Esophagus muscularis mucosa (tissue), 3 donors: ENCODE measurements at regions not wholly inside any gene's neighbourhood (a gene's known extent, or its start where the extent isn't known, plus 50 kb on each side); places are given as distances from the start of the nearest gene placed in this dataset.

ENCODE experiments used
- CTCF ChIP-seq, 3 experiments: fragments of 200-600 bp in 2 of 3; fragments of 450-650 bp in 1 of 3; sonication (generic) in 2 of 3; IDR thresholded peaks; one replicate each; pipeline ENCODE4 v1.5.1; 2017 to 2019; ENCODE audit warnings: antibody characterized with exemption in 3 of 3, mild to moderate bottlenecking in 2 of 3, moderate library complexity in 1 of 3
- POLR2A ChIP-seq: fragments of 450-650 bp; IDR thresholded peaks from one replicate; pipeline ENCODE4 v1.6.1; 2017; ENCODE audit warnings: antibody characterized with exemption, moderate library complexity, mild to moderate bottlenecking, low read depth
- POLR2AphosphoS5 ChIP-seq, 2 donors: sonication (generic); formaldehyde crosslinking; IDR thresholded peaks; one replicate each; pipeline ENCODE4 v1.6.1; 2017; ENCODE audit warnings: antibody characterized with exemption in 2 of 2

- TF ChIP-seq CTCF (IDR thresholded peaks at IDR 0.05) (no peak), POLR2A (no peak), POLR2AphosphoS5 (IDR thresholded peaks at IDR 0.05) (no peak)
Measured at GRCh38 chr16:55057866-55058265, 127.2 kb downstream of the IRX5 start.
